ENCODE measurements at regions not wholly inside any gene's neighbourhood (a gene's known extent, or its start where the extent isn't known, plus 50 kb on each side); places are given as distances from the start of the nearest gene placed in this dataset.

- intact Hi-C loops (cut with micrococcal nuclease) = no loop called here
Measured at GRCh38 chr15:93830221-93831080, 400.9 kb upstream of the MCTP2 start.

GRCh38 chr15:93829115-93829870 is 402.1 kb upstream of the MCTP2 start:
- intact Hi-C loops (cut with micrococcal nuclease) = no loop called here

- intact Hi-C loops (cut with micrococcal nuclease) = no loop called here
Measured at GRCh38 chr15:93826790-93827189, 404.6 kb upstream of the MCTP2 start.

- intact Hi-C loops (cut with micrococcal nuclease) = no loop called here
Measured at GRCh38 chr15:93826293-93826692, 405.1 kb upstream of the MCTP2 start.

DNA sequence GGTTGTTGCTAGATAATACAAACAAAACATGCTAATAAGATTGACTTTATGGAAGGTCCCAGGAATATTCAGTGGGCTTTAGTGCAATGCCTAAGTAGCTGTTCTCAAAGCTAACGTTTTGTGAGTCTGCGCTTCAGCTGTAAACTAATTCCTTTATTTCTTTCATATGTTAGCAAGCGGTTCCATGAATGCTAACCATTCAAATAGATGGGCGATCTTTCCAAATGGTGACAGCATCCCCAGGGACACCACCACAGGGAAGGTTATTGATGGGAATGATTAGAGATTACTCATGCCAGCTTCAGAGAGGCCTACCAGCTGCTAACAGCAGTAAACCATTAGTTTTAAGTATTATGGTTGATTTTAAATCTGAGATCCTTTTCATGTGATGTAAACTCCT is 405.7 kb upstream of the MCTP2 start:
- intact Hi-C loops (cut with micrococcal nuclease) = no loop called here

GRCh38 chr15:93823971-93824913 is 407.1 kb upstream of the MCTP2 start:
- intact Hi-C loops (cut with micrococcal nuclease) = no loop called here

DNA sequence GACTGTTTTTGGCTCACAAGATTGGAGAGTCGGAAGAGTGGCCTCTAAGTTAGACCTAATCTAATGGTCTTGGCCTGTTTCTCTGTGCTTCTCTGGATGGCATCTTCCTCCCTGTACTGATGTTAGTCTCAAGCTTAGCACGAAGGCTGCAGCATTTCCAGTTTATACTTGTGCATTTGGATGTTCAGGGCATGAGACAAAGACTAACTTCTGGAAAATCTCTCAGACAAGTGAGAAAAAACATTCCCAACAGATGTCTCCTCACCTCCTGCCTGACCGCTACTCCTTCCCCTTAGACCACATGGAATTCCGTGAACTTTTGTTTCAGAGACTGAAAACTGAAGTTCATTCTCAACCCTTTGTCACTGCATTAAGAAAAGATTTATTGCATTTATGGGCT is 410.8 kb upstream of the MCTP2 start:
- intact Hi-C loops (cut with micrococcal nuclease) = no loop called here

DNA sequence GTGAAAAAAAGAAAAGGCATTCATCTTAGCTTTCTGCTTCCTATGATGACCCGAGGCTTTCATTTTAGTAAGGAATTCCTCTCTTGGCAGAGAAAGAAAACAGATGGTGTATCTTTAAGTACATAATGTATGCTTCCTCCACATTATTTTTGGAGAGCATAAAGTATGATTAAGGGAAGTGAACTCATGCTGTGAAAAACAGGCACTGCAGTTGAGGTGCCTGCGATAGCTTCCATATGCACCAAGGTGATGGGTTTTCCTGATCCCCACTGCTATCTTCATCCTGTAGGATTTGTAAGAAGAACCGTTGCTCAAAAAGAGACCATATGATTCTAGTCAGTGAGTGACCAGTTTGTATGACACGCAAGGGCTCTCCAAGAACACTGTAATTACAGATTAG is 411.5 kb upstream of the MCTP2 start:
- intact Hi-C loops (cut with micrococcal nuclease) = no loop called here

DNA sequence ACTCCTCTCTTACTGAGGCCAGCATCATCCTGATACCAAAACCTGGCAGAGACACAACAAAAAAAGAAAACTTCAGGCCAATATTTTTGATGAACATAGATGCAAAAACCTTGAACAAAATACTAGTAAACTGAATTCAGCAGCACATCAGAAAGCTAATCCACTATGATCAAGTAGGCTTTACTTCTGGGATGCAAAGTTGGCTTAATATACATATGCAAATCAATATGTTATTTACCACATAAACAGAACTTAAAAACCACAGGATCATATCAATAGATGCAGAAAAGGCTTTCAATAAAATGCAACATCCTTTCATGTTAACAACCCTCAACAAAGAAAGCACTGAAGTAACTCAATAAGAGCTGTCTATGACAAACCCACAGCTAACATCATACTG is 414.5 kb upstream of the MCTP2 start:
- intact Hi-C loops (cut with micrococcal nuclease) = no loop called here

GRCh38 chr15:93811305-93811704 is 420.1 kb upstream of the MCTP2 start:
- intact Hi-C loops (cut with micrococcal nuclease) = no loop called here

GRCh38 chr15:93809516-93809915 is 421.8 kb upstream of the MCTP2 start:
- intact Hi-C loops (cut with micrococcal nuclease) = no loop called here

GRCh38 chr15:93803421-93804152 is 427.8 kb upstream of the MCTP2 start:
- intact Hi-C loops (cut with micrococcal nuclease) = no loop called here

- intact Hi-C loops (cut with micrococcal nuclease) = no loop called here
Measured at GRCh38 chr15:93801206-93801605, 430.2 kb upstream of the MCTP2 start.

GRCh38 chr15:93800805-93801204 is 430.6 kb upstream of the MCTP2 start:
- intact Hi-C loops (cut with micrococcal nuclease) = no loop called here

GRCh38 chr15:93789441-93789840 is 441.9 kb upstream of the MCTP2 start:
- intact Hi-C loops (cut with micrococcal nuclease) = no loop called here

- intact Hi-C loops (cut with micrococcal nuclease) = no loop called here
Measured at GRCh38 chr15:93780073-93780472, 451.3 kb upstream of the MCTP2 start.

DNA sequence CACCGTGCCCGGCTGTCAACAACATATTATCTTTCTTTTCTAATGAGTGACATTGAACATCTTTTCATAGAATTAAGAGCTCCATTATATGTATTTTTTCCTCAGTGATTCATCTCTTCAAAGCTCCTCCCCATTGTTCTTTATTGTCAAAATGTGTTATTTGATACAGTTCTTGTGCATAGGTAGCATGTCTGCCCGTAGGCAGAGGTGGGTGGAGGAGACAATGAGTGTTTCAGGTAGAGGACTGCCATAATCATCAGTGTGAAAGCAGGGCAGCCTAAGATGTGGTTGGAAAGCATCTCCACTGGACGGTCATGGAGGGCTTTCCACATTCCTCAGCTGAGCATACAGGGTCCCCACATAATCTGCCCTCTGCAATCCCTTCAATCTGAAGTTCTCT is 452.0 kb upstream of the MCTP2 start:
- intact Hi-C loops (cut with micrococcal nuclease) = no loop called here

- intact Hi-C loops (cut with micrococcal nuclease) = no loop called here
Measured at GRCh38 chr15:93771196-93772030, 459.9 kb upstream of the MCTP2 start.

GRCh38 chr15:93770788-93771187 is 460.6 kb upstream of the MCTP2 start:
- intact Hi-C loops (cut with micrococcal nuclease) = no loop called here

- intact Hi-C loops (cut with micrococcal nuclease) = no loop called here
Measured at GRCh38 chr15:93762036-93762435, 469.3 kb upstream of the MCTP2 start.
